NCI-H82 treated with DMSO at 0.1 percent for 48 hours (cell line): ENCODE measurements at regions not wholly inside any gene's neighbourhood (a gene's known extent, or its start where the extent isn't known, plus 50 kb on each side); places are given as distances from the start of the nearest gene placed in this dataset.
"Not testable (repeated sequence)": the region's sequence is repeated elsewhere in the genome, so short reads cannot be mapped to it uniquely, and the experiment has no call there.

Experiments used
- DNase-seq: peaks from one replicate; lab custom pipeline; 2025; ENCODE audit not compliant: unreplicated experiment; lab: John Stamatoyannopoulos, UW

GRCh38 chr5:14953075-14953607 is 81.6 kb upstream of the ANKH start:
- DNase-seq, result no peak

GRCh38 chr5:14948383-14948782 is 76.8 kb upstream of the ANKH start:
- no peak for DNase-seq

- peak; percentile 2 for DNase-seq
Measured at GRCh38 chr5:14946815-14947620, 75.4 kb upstream of the ANKH start.

- DNase-seq, result no peak
Measured at GRCh38 chr5:14945450-14945849, 73.9 kb upstream of the ANKH start.

- no peak for DNase-seq
Measured at GRCh38 chr5:14944996-14945395, 73.4 kb upstream of the ANKH start.

- no peak for DNase-seq
Measured at GRCh38 chr5:14944350-14944739, 72.8 kb upstream of the ANKH start.

GRCh38 chr5:14942212-14942611 is 70.6 kb upstream of the ANKH start:
- DNase-seq, result no peak

- DNase-seq, result no peak
Measured at GRCh38 chr5:14937254-14937653, 65.7 kb upstream of the ANKH start.

GRCh38 chr5:14936588-14936987 is 65.0 kb upstream of the ANKH start:
- no peak for DNase-seq

GRCh38 chr5:14935341-14935740 is 63.8 kb upstream of the ANKH start:
- no peak for DNase-seq

- no peak for DNase-seq
Measured at GRCh38 chr5:14932902-14933469, 61.4 kb upstream of the ANKH start.

- DNase-seq, result no peak
Measured at GRCh38 chr5:14930486-14930885, 58.9 kb upstream of the ANKH start.

- no peak for DNase-seq
Measured at GRCh38 chr5:14929293-14930065, 57.9 kb upstream of the ANKH start.

GRCh38 chr5:14928661-14929060 is 57.1 kb upstream of the ANKH start:
- no peak for DNase-seq

- no peak for DNase-seq
Measured at GRCh38 chr5:14925326-14925725, 53.7 kb upstream of the ANKH start.

- not testable (repeated sequence) for DNase-seq
Measured at GRCh38 chr5:14922952-14923351, 51.4 kb upstream of the ANKH start.

- no peak for DNase-seq
Measured at GRCh38 chr5:14922456-14922855, 50.9 kb upstream of the ANKH start.
